ENCODE measurements at regions not wholly inside any gene's neighbourhood (a gene's known extent, or its start where the extent isn't known, plus 50 kb on each side); places are given as distances from the start of the nearest gene placed in this dataset.

DNA sequence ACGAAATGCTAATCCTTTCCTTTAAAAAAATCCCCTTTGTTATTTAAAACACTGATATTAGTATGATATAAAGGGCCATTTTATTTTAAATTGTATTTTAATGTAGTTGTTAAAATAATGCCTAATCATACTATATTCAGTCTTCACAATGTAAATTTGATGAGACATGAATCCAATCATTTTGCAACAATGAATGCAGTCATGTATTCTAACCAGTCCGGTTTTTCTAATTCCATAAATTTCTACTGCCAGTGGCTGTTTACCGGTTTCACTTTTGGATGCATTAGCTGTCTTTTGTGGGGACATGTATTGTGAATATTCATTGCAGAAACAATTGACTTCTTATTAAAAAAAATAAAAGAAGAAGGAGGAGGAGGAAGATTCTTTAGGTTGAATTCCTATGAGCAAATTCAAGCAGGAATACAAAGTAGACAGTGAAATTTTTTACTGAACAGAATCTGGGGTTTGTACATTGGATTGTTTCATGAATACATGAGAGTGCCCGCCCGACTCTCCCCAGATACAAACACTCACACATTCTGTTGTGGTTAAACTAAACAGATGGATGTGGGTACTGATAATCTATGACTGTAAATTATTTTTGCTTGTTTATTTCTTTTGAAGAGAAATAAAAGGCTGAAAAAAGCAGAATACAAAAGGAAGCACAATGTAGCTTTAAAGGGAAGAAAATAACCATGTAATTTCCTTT, 624.8 kb upstream of the PTBP2 start (continued):
- no peak for TF ChIP-seq FOXA2 (IDR thresholded peaks at IDR 0.05)

DNA sequence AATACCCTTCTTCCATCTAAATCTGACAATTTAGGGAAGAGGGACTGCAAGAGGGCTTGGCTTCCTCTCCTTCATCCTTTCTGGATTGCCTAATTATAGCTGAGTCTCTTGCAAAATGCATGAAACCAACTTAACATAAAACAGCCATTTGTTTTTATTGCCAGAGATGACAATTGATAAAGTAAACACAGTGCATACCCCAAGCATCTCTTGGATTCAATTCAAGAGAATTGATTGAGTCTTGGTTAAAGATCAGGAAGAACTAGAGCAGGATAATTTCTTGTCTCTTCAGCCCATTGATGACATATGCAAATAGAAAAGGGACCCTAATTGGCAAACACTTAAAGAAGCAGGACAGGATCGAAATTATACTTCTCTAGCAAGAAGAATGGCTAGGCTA, 617.1 kb upstream of the PTBP2 start:
- DNase-seq (ENCODE audit: low spot score), result no peak
- H3K9me3 ChIP-seq (ENCODE audit: control insufficient read depth in 4 of 4, low read length in 3 of 4), result no peaks in the 10 kb centered on the region
- no peaks in the 10 kb centered on the region for H3K27me3 ChIP-seq (ENCODE audit: control insufficient read depth in 4 of 4, insufficient read depth in 4 of 4, low read length in 3 of 4)
- H3K9ac ChIP-seq (ENCODE audit: low read depth in 1 of 2, low read length in 2 of 2), result no peak overlapping the region
- no peak for TF ChIP-seq HNF4G (IDR thresholded peaks at IDR 0.05)
- TF ChIP-seq, protein P1, sequence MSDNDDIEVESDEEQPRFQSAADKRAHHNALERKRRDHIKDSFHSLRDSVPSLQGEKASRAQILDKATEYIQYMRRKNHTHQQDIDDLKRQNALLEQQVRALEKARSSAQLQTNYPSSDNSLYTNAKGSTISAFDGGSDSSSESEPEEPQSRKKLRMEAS (IDR thresholded peaks at IDR 0.05), result no peak
- TF ChIP-seq RXRA (IDR thresholded peaks at IDR 0.05), result no peak
- TF ChIP-seq GABPA (IDR thresholded peaks at IDR 0.05 in 1 of 2, conservative IDR thresholded peaks at IDR 0.05 in 1 of 2), result no peak
- 48% methylated on average over 1 of the region's 1 CpG for WGBS
- H3K36me3 ChIP-seq (ENCODE audit: control insufficient read depth in 4 of 4, insufficient read depth in 3 of 4, low read depth in 1 of 4, low read length in 3 of 4), result no peaks in the 10 kb centered on the region
- no peak overlapping the region for H3K27ac ChIP-seq (ENCODE audit: low read depth in 1 of 2, low read length in 2 of 2)
- no peak overlapping the region for H3K4me3 ChIP-seq (ENCODE audit: low read depth in 1 of 3, low read length in 3 of 3)
- H3K4me1 ChIP-seq (ENCODE audit: control insufficient read depth in 4 of 4, insufficient read depth in 4 of 4, low read length in 3 of 4), result no peaks in the 10 kb centered on the region

DNA sequence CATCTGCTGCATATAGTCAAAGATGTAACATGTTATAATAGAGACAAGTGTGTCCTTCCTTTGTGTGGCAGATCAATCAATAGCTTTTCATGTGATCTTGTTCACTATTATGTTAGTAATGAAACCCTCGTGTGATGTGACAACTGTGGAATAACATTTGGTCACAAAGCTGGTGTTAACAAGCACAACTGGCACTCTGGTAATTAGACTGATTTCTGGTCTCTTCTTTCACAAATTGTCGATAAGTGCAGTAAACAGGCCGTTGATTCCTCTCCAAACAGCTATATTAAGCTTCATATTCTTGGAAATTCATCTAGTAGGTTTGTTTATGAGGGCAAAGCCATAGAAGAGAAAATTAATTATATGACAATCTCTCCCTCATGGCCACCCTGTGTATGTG, 616.7 kb upstream of the PTBP2 start:
- H3K9ac ChIP-seq (ENCODE audit: low read depth in 1 of 2, low read length in 2 of 2), result no peak overlapping the region
- no peak overlapping the region for H3K4me3 ChIP-seq (ENCODE audit: low read depth in 1 of 3, low read length in 3 of 3)

More for the DNA sequence above, 616.7 kb upstream of the PTBP2 start:
- Histone ChIP-seq H3K4me1 (ENCODE audit: control insufficient read depth in 4 of 4, insufficient read depth in 4 of 4, low read length in 3 of 4) (no peaks in the 10 kb centered on the region), H3K27ac (ENCODE audit: low read depth in 1 of 2, low read length in 2 of 2) (no peak overlapping the region), H3K36me3 (ENCODE audit: control insufficient read depth in 4 of 4, insufficient read depth in 3 of 4, low read depth in 1 of 4, low read length in 3 of 4) (no peaks in the 10 kb centered on the region), H3K27me3 (ENCODE audit: control insufficient read depth in 4 of 4, insufficient read depth in 4 of 4, low read length in 3 of 4) (no peaks in the 10 kb centered on the region), H3K9me3 (ENCODE audit: control insufficient read depth in 4 of 4, low read length in 3 of 4) (peaks cover 0 to 2% (median 0%) of the 10 kb centered on the region in 4 donors)
- TF ChIP-seq, protein P2, sequence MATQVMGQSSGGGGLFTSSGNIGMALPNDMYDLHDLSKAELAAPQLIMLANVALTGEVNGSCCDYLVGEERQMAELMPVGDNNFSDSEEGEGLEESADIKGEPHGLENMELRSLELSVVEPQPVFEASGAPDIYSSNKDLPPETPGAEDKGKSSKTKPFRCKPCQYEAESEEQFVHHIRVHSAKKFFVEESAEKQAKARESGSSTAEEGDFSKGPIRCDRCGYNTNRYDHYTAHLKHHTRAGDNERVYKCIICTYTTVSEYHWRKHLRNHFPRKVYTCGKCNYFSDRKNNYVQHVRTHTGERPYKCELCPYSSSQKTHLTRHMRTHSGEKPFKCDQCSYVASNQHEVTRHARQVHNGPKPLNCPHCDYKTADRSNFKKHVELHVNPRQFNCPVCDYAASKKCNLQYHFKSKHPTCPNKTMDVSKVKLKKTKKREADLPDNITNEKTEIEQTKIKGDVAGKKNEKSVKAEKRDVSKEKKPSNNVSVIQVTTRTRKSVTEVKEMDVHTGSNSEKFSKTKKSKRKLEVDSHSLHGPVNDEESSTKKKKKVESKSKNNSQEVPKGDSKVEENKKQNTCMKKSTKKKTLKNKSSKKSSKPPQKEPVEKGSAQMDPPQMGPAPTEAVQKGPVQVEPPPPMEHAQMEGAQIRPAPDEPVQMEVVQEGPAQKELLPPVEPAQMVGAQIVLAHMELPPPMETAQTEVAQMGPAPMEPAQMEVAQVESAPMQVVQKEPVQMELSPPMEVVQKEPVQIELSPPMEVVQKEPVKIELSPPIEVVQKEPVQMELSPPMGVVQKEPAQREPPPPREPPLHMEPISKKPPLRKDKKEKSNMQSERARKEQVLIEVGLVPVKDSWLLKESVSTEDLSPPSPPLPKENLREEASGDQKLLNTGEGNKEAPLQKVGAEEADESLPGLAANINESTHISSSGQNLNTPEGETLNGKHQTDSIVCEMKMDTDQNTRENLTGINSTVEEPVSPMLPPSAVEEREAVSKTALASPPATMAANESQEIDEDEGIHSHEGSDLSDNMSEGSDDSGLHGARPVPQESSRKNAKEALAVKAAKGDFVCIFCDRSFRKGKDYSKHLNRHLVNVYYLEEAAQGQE (IDR thresholded peaks at IDR 0.05), result no peak
- TF ChIP-seq YY1 (IDR thresholded peaks at IDR 0.05) (no peak), HNF4A (conservative IDR thresholded peaks at IDR 0.05) (no peak), SP1 (IDR thresholded peaks at IDR 0.05) (no peak), NR2F2 (IDR thresholded peaks at IDR 0.05) (no peak), TAF1 (conservative IDR thresholded peaks at IDR 0.05) (no peak), FOXA2 (IDR thresholded peaks at IDR 0.05) (no peak), HNF4G (IDR thresholded peaks at IDR 0.05) (no peak), GABPA (IDR thresholded peaks at IDR 0.05 in 1 of 2, conservative IDR thresholded peaks at IDR 0.05 in 1 of 2) (no peak), RXRA (IDR thresholded peaks at IDR 0.05) (no peak), JUND (IDR thresholded peaks at IDR 0.05) (no peak), RAD21 (IDR thresholded peaks at IDR 0.05) (no peak), FOXA1 (IDR thresholded peaks at IDR 0.05) (no peak), EGR1 (IDR thresholded peaks at IDR 0.05; ENCODE audit: low read depth in 2 of 2) (no peak)
- TF ChIP-seq, protein P3, sequence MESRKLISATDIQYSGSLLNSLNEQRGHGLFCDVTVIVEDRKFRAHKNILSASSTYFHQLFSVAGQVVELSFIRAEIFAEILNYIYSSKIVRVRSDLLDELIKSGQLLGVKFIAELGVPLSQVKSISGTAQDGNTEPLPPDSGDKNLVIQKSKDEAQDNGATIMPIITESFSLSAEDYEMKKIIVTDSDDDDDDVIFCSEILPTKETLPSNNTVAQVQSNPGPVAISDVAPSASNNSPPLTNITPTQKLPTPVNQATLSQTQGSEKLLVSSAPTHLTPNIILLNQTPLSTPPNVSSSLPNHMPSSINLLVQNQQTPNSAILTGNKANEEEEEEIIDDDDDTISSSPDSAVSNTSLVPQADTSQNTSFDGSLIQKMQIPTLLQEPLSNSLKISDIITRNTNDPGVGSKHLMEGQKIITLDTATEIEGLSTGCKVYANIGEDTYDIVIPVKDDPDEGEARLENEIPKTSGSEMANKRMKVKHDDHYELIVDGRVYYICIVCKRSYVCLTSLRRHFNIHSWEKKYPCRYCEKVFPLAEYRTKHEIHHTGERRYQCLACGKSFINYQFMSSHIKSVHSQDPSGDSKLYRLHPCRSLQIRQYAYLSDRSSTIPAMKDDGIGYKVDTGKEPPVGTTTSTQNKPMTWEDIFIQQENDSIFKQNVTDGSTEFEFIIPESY (IDR thresholded peaks at IDR 0.05), result no peak
- TF ChIP-seq, protein P4, sequence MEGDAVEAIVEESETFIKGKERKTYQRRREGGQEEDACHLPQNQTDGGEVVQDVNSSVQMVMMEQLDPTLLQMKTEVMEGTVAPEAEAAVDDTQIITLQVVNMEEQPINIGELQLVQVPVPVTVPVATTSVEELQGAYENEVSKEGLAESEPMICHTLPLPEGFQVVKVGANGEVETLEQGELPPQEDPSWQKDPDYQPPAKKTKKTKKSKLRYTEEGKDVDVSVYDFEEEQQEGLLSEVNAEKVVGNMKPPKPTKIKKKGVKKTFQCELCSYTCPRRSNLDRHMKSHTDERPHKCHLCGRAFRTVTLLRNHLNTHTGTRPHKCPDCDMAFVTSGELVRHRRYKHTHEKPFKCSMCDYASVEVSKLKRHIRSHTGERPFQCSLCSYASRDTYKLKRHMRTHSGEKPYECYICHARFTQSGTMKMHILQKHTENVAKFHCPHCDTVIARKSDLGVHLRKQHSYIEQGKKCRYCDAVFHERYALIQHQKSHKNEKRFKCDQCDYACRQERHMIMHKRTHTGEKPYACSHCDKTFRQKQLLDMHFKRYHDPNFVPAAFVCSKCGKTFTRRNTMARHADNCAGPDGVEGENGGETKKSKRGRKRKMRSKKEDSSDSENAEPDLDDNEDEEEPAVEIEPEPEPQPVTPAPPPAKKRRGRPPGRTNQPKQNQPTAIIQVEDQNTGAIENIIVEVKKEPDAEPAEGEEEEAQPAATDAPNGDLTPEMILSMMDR (IDR thresholded peaks at IDR 0.05; ENCODE audit: low read depth, low read length, missing input control), result no peak
- TF ChIP-seq, protein P1 (IDR thresholded peaks at IDR 0.05), result no peak
- TF ChIP-seq, protein P5, sequence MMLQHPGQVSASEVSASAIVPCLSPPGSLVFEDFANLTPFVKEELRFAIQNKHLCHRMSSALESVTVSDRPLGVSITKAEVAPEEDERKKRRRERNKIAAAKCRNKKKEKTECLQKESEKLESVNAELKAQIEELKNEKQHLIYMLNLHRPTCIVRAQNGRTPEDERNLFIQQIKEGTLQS (IDR thresholded peaks at IDR 0.05), result no peak
- 56% methylated on average over 3 of the region's 3 CpGs for WGBS
- no peak for DNase-seq (ENCODE audit: low spot score)

Data from liver (tissue), 8 donors.